Transverse colon (tissue), 3 donors: ENCODE measurements at regions not wholly inside any gene's neighbourhood (a gene's known extent, or its start where the extent isn't known, plus 50 kb on each side); places are given as distances from the start of the nearest gene placed in this dataset.

Experiments
- CTCF ChIP-seq, 5 experiments: fragments of 200-600 bp in 3 of 5; fragments of 450-650 bp in 2 of 5; sonication (generic) in 3 of 5; IDR thresholded peaks; 1 replicate in 2 of 5; 2 replicates in 3 of 5; pipeline ENCODE4 v1.5.1; 2016 to 2017; ENCODE audit warnings: antibody characterized with exemption in 5 of 5, inconsistent platforms in 3 of 5, mild to moderate bottlenecking in 2 of 5, moderate library complexity in 1 of 5
- EP300 ChIP-seq: sonication (generic); formaldehyde crosslinking; IDR thresholded peaks from one replicate; pipeline ENCODE4 v1.6.1; 2017; ENCODE audit warnings: antibody characterized with exemption, low read depth
- POLR2A ChIP-seq: fragments of 450-650 bp; IDR thresholded peaks from one replicate; pipeline ENCODE4 v1.6.1; 2016; ENCODE audit warnings: antibody characterized with exemption, mild to moderate bottlenecking, moderate library complexity

GRCh38 chr2:12156349-12156748 is 409.9 kb downstream of the LPIN1 start:
- TF ChIP-seq CTCF (IDR thresholded peaks at IDR 0.05), result no peak
- no peak for TF ChIP-seq POLR2A
- TF ChIP-seq EP300, result no peak
